Calu3 (cell line): ENCODE measurements at regions not wholly inside any gene's neighbourhood (a gene's known extent, or its start where the extent isn't known, plus 50 kb on each side); places are given as distances from the start of the nearest gene placed in this dataset.

ENCODE experiments used
- BruUV-seq: library from RNA; stranded (reverse); fragments of 400-500 nt; replicated peaks from 2 replicates; lab custom pipeline; 2021; lab: Mats Ljungman, UMichigan
- CTCF ChIA-PET: fragments of 300-600 bp; sonication (Branson Sonifier 250); formaldehyde crosslinking; loops from one replicate; lab custom pipeline; 2022; ENCODE audit warnings: antibody characterized with exemption; lab: Charles Lee
- DNase-seq: peaks from one replicate; pipeline ENCODE4 v3.0.0; 2022
- H3K27ac Mint-ChIP-seq: one replicate; pipeline ENCODE4 v1.8.0; 2022; ENCODE audit warnings: mixed read lengths; ENCODE audit not compliant: unreplicated experiment
- H3K27me3 Mint-ChIP-seq: one replicate; pipeline ENCODE4 v1.8.0; 2022; ENCODE audit warnings: mixed read lengths; ENCODE audit not compliant: unreplicated experiment
- H3K36me3 Mint-ChIP-seq: one replicate; pipeline ENCODE4 v1.8.0; 2022; ENCODE audit warnings: mild to moderate bottlenecking, moderate library complexity, mixed read lengths; ENCODE audit not compliant: insufficient read depth, unreplicated experiment
- H3K4me1 Mint-ChIP-seq: one replicate; pipeline ENCODE4 v1.8.0; 2022; ENCODE audit warnings: mild to moderate bottlenecking, low read depth, mixed read lengths; ENCODE audit not compliant: unreplicated experiment
- H3K4me3 Mint-ChIP-seq: one replicate; pipeline ENCODE4 v1.8.0; 2022; ENCODE audit warnings: mild to moderate bottlenecking, low read depth, moderate library complexity, mixed read lengths; ENCODE audit not compliant: unreplicated experiment
- H3K9me3 Mint-ChIP-seq: one replicate; pipeline ENCODE4 v1.8.0; 2022; ENCODE audit warnings: low read depth, mixed read lengths; ENCODE audit not compliant: unreplicated experiment
- intact Hi-C: fragments of 100-400 bp; cut with micrococcal nuclease; formaldehyde crosslinking; loops from one replicate; pipeline ENCODE4 v1.10.0; 2022; ENCODE audit not compliant: unreplicated experiment
- TF ChIP-seq, protein P1 (sequence below): fragments of 200-600 bp; IDR thresholded peaks from one replicate; pipeline ENCODE4 v1.8.0; 2022; ENCODE audit warnings: antibody characterized with exemption; ENCODE audit not compliant: unreplicated experiment

- CTCF ChIA-PET: no interaction called here
- TF ChIP-seq, protein P1, sequence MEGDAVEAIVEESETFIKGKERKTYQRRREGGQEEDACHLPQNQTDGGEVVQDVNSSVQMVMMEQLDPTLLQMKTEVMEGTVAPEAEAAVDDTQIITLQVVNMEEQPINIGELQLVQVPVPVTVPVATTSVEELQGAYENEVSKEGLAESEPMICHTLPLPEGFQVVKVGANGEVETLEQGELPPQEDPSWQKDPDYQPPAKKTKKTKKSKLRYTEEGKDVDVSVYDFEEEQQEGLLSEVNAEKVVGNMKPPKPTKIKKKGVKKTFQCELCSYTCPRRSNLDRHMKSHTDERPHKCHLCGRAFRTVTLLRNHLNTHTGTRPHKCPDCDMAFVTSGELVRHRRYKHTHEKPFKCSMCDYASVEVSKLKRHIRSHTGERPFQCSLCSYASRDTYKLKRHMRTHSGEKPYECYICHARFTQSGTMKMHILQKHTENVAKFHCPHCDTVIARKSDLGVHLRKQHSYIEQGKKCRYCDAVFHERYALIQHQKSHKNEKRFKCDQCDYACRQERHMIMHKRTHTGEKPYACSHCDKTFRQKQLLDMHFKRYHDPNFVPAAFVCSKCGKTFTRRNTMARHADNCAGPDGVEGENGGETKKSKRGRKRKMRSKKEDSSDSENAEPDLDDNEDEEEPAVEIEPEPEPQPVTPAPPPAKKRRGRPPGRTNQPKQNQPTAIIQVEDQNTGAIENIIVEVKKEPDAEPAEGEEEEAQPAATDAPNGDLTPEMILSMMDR: no peak
- Mint-ChIP-seq H3K4me3 (no peak overlapping the region), H3K4me1 (peaks cover 32% of the 10 kb centered on the region), H3K9me3 (peaks cover 12% of the 10 kb centered on the region), H3K27ac (peak overlapping the region; percentile 22), H3K27me3 (no peaks in the 10 kb centered on the region), H3K36me3 (no peaks in the 10 kb centered on the region)
- BruUV-seq: no TSS peak
- DNase-seq: no peak
- intact Hi-C loops: no loop called here
Measured at GRCh38 chr1:69491416-69491815, 76.3 kb upstream of the LRRC7 start.

GRCh38 chr1:69492286-69492685 lies 75.4 kb upstream of the LRRC7 start:
- no peak overlapping the region for H3K27ac Mint-ChIP-seq
- H3K27me3 Mint-ChIP-seq: no peaks in the 10 kb centered on the region
- CTCF ChIA-PET: no interaction called here
- BruUV-seq: no TSS peak
- H3K9me3 Mint-ChIP-seq: peaks cover 12% of the 10 kb centered on the region
- H3K4me3 Mint-ChIP-seq: no peak overlapping the region
- H3K4me1 Mint-ChIP-seq: peaks cover 32% of the 10 kb centered on the region
- no peak for DNase-seq
- TF ChIP-seq, protein P1: no peak
- H3K36me3 Mint-ChIP-seq: no peaks in the 10 kb centered on the region
- intact Hi-C loops: no loop called here

DNA sequence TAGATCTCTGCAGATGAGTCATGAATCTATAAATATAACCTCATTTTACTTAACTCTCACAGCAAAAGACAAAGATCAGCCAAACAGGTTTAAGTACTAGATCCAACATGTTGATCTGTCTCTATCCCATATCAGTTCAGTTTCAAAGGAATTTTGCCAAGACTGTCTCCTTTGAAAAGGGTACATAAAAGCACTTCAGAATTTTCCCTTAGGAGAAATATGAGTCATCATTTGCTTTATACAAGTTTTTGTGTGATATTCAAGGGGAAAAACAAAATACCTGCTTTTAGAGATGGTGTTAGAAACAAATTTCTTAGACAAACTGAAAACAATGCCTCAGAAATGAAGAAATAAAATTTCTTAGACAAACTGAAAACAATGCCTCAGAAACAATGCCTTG lies 73.5 kb upstream of the LRRC7 start:
- BruUV-seq: no TSS peak
- Mint-ChIP-seq H3K36me3 (no peaks in the 10 kb centered on the region), H3K4me3 (no peak overlapping the region), H3K27ac (no peak overlapping the region), H3K9me3 (peaks cover 2% of the 10 kb centered on the region), H3K4me1 (peaks cover 32% of the 10 kb centered on the region), H3K27me3 (no peaks in the 10 kb centered on the region)
- intact Hi-C loops: no loop called here
- TF ChIP-seq, protein P1: no peak
- DNase-seq: no peak
- CTCF ChIA-PET: no interaction called here

- no peaks in the 10 kb centered on the region for H3K27me3 Mint-ChIP-seq
- H3K9me3 Mint-ChIP-seq: no peaks in the 10 kb centered on the region
- DNase-seq: no peak
- H3K36me3 Mint-ChIP-seq: no peaks in the 10 kb centered on the region
- no peak overlapping the region for H3K27ac Mint-ChIP-seq
- no peak overlapping the region for H3K4me3 Mint-ChIP-seq
- intact Hi-C loops: no loop called here
- TF ChIP-seq, protein P1: no peak
- CTCF ChIA-PET: no interaction called here
- no TSS peak for BruUV-seq
- H3K4me1 Mint-ChIP-seq: peaks cover 17% of the 10 kb centered on the region
Measured at GRCh38 chr1:69497441-69498221, 70.1 kb upstream of the LRRC7 start.
